ENCODE measurements at regions not wholly inside any gene's neighbourhood (a gene's known extent, or its start where the extent isn't known, plus 50 kb on each side); places are given as distances from the start of the nearest gene placed in this dataset.
"Not testable (repeated sequence)": the region's sequence is repeated elsewhere in the genome, so short reads cannot be mapped to it uniquely, and the experiment has no call there.

DNA sequence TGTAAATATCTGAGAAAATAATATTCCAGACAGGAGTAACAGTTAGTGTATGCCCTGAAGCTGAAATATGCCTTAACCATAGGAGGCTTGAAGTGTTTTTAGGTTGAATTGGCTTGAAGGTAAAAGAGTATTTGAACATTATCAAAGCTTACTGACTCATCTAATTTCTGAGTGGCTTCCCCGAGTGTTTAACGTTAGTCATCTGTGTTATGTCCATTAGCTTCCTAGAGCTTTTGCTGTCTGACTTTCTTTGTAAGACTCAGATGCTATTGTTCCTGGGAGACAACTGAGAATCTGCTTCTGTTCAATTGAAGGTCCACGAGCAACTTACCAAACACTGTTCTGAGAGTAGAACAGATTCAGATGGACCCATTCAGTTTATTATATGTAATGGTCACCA lies 656.8 kb upstream of the NECTIN3 start:
- DNase-seq = no peak

DNA sequence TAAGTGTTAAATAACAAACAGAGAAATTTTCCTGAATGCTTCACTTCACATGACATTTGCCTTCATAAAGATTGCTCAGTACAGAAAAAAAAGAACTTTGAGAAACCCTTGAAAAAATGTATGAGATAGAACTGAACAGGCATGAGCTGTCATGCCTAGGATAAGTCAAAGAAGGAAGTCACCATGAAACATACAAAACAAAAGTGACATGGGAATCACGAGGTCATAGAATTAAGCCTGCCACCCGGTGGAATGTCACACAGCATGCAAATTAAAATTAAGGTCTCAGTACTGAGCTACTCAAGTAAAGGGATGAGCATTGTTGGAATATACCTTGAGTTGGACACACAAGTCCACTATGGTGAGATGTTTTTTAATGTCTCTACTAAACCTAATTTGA lies 652.5 kb upstream of the NECTIN3 start:
- DNase-seq = no peak

DNA sequence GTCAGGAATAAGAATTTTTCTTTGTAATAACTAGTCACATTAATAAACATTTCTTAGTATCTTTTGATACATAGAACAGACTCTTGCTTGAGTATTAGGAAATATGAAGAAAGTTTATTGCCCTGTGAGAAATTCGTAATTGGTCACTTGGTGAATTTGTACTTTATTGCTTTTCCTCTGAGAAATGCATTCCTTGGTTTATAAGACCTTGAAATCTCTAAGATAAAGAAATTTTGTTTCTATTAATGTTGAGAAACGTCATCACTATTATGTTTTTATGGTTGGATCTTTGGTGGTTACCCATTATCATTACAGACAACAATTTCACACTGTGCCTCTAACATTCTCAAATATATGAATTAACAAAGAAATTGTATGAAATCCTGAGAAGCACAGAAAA lies 652.0 kb upstream of the NECTIN3 start:
- DNase-seq = no peak

DNA sequence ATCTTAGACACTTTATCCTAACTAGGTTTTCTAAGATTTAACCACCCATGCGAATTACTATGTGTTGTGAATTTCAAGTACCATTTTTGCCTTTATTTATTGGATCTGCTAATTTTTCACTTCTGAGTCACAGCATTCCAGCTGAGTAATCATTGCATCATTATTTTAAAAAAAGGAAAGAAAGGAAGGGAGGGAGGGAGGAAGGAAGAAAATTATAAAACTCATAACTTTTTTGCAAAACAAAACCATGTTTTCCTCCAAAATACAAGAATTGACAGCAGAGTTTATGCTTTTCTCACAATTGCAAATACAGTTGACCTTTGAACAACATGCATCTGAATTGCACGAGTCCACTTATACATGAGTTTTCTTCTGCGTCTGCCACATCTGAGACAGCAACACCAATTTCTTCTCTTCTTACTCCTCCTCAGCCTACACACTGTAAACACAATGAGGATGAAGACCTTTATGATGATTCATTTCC lies 651.4 kb upstream of the NECTIN3 start:
- no peak for DNase-seq

DNA sequence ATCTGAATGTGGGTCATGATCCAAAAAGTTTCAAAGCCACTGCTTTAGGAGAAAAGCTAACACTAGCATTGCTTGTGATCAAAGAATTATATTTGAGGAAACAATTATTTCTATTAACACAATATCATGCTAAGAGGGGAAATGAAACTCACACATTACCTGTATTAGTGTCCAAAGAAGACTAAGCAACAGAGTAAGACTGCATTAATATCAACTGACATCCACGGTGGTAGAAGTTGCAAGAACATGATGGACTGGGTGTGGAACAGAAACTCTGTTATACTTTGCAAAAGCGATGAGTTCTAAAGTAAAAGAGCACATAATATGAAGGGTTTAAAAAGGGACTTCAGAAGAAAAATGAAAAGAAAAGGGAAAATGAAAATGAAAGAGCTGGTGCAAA lies 648.3 kb upstream of the NECTIN3 start:
- DNase-seq = no peak

DNA sequence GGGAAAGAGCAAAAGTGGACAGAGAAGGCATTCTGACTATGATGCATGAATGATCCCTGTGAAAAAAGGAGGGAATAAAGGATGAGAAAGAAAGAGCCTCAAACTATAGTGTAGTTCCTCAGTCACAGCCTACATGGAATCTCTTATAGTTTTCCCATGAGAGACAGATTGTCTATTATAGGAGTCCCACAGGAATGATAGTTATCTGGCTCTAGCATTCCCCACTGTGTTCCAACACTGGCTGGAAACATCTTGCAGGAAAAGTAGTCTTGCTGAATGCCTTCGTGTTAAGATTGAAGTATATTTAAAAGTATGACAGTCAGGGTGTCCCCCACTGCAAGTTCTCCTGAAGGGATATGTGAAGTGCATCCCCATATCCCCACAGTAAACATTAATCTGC lies 641.5 kb upstream of the NECTIN3 start:
- DNase-seq = no peak

DNA sequence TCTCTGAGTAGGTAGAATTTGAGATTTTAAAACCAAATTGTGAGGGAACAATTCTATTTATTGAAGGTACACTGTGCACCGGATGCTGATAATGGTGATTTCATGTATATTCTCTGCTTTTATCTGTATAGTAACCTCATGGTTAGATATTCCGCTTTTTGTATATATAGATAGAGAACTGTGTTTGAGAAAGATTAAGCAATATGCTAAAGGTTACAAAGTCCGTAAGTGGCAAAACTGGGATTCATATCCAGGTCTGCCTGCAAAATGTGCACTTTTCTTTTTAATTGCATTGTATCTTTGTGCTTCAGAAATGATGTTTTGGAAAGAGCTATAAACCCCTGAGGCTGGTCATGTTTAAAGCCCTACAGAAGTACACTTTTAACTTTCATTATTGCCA lies 635.4 kb upstream of the NECTIN3 start:
- DNase-seq = no peak

DNA sequence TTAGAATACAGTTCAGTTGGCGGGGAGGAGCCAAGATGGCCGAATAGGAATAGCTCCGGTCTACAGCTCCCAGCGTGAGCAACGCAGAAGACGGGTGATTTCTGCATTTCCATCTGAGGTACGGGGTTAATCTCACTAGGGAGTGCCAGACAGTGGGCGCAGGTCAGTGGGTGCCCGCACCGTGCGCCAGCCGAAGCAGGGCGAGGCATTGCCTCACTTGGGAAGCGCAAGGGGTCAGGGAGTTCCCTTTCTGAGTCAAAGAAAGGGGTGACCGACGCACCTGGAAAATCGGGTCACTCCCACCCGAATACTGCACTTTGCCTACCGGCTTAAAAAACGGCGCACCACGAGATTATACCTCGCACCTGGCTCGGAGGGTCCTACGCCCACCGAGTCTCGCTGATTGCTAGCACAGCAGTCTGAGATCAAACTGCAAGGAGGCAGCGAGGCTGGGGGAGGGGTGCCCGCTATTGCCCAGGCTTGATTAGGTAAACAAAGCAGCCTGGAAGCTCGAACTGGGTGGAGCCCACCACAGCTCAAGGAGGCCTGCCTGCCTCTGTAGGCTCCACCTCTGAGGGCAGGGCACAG lies 631.5 kb upstream of the NECTIN3 start:
- not testable (repeated sequence) for DNase-seq

DNA sequence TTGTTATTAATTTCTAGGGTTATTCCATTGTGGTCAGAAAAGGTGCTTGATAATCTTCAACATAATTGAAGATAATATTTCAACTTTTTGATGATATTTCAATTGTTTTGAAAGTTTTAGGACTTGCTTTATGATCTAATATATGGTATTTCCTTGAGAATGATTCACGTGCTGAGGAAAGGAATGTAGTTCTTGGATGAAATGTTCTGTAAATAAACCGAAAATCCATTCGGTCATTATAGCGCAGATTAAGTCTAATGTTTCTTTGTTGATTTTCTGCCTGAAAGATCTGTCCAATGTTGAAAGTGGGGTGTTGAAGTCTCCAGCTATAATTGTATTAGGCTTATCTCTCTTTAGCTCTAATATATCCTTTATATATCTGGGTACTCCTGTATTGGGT lies 617.5 kb upstream of the NECTIN3 start:
- no peak for DNase-seq

DNA sequence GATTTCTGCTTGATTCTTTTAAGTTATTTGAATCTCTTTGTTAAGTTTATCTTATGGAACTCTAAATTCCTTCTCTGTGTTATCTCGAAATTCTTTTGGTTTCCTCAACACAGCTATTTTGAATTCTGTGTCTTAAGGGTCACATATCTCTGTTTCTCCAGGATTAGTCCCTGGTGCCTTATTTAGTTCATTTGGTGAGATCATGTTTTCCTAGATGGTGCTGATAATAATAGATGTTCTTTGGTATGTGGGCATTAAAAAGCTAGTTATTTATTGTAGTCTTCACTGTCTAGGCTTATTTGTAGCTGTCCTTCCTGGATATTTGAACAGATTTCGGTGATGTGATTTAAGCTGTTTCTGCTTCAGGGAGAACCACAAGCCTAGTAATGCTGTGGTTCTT lies 615.6 kb upstream of the NECTIN3 start:
- no peak for DNase-seq

DNA sequence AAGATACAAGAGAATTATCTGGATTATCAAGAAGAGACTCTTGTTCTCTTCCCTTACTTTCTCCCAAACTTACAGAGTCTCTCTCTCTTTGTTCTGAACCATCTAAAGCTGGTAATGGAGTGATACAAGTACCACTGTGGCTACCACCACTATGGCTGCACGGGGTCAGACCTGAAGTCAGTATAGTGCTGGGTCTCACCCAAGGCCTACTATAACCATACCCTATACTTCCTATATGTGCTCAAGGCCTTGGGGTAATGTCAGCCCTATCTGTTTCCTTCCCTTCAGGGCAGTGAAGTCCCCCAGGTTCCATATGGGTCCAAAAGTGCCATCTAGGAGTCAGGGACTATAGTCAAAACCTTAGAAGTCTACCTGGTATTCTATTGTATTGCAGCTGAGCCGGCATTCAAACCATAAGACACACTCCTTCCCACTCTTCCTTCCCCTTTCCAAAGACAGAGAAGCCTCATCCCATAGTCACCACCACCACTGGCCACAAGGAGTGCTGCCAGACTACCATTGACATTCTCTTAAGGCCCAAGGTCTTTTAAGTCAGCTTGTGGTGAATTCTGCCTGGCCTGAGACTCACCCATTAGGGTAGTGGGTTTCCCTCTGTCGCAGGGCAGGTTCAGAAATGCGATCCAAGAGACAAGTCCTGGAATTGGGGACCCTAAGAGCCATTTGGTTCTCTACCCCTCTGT lies 615.0 kb upstream of the NECTIN3 start:
- DNase-seq = no peak

DNA sequence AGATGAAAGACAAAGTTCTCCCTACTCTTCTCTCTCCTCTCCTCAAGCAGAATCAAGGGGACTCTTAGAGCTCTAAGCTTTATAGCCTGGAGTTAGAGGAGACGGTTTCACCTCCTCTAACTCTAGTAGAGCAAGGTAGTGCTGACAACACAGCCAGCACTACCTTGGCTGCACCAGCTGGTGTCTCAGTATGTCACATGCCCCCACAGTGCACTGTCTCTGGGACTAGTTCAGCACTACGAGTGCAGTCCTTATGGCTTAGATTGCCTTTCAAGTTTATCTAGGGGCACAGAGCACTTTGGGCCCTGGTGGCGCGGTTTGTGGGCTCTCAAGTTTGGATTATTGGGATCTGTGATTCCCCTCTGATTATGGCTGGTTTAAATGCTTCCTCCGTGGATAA lies 614.1 kb upstream of the NECTIN3 start:
- no peak for DNase-seq

DNA sequence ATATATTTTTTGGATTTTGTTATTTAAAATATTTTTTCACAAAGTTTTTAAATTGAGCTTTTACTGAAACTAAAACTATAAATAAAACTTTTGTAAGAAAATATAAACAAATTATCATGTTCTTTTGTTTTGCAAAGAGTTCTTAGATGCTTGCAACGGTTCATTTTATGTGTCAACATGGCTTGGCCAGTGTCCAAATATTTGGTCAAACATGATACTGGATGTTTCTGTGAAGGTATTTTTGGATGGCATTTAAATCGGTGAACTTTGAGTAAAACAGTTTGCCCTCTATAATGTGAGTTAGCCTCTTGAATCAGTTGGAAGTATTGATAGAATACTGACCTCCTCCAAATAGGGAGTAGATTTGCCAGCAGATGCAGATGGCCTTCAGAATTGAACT lies 612.6 kb upstream of the NECTIN3 start:
- no peak for DNase-seq

DNA sequence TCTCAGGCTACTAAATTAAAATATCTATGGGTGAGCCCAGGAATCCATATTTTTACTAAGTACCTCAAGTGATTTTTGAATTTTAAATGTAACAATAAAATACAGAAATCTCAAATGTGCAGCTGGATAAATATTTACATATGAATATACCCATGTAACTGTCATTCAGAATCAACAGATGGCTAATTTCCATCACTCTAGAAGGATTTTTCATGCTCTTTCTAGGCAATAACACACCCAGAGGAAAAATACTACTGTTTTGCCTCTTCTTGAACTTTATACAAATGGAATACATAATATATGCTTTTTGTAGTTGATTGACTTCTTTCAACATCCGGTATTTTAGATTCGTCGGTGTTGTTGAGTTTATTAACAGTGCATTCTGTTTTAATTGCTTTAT lies 601.3 kb upstream of the NECTIN3 start:
- no peak for DNase-seq

DNA sequence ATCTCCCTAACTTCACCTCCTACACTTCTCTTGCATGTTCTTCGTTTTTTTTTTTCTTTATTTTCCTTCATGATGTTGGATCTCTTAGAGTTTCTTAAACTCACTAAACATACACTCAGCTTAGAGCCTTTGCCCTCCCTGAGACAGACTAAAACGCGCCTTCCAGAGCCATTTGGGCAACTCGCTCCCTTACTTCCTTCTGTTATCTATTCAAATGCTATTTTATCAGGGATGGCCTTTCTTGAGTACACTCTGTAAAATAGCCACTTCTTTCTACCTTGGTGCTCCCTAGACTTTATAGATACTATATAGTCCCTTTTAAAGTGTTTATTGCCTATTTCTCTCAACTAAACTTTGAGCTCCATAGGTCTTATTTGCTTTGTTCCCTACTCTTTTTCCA lies 598.2 kb upstream of the NECTIN3 start:
- no peak for DNase-seq

DNA sequence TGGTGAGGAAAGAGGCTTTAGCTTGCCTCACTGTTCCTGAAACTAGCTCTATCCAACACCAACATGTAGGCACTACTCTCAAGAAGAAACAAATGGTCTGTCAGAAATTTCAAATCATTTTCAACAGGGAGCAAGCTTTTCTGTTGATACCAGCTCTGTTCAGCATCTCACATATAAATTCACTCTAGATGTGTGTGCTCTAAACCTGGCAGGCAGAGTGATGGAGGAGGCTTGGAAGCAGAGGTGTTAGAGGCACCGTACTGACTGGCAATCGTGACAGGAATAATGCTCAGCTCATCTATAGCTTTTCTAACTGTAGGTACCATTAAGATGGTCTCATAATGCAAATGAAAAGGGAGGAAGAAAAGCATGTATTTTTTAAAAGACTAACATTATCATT lies 597.2 kb upstream of the NECTIN3 start:
- no peak for DNase-seq

DNA sequence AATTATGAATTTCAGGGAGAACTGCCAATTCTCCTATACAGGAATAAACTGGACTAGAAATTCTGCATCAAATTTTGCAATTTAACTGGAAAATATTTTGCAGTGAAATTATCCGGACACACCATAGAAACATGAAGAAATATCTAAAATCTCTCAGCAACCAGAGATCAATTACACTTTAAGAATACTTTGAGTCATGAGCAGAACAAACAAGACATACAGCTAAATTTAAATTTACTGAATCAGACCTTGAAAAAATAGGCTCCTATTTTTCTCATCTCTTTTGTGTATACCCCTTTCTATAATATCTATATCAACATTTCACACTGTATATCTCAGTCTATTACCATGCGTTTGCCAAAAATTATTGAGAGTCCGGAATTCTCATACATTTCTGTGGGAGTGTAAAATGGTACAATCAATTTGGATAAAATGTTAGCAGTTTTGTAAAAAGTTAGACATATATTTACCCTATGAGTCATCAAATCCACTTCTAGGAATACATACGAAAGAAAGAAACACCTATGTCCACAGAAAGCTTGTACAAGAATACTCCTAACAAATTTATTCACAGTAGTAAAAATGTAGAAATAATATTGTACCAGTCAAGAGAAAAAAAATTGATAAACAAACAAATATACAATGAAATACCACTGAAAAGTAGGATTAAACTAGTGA lies 593.1 kb upstream of the NECTIN3 start:
- DNase-seq = no peak

DNA sequence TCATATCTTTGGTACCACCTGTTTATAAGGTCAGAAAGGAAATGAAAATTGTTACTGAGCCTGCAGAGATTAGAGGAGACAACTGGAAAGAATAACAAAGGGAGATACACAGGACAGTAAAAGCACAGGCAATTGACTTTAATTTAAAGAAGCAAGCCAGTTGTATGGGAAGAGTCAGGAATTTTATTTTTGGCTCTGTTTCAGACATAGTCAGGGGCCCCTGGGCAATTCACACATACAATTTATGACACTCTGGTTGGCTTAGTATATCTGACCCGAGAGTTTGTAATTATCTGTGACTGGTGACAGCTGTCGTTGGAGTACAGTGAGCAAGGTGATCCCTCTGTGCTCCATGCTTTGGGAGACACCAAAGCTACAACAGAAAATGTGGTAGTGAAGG lies 591.9 kb upstream of the NECTIN3 start:
- DNase-seq = no peak

DNA sequence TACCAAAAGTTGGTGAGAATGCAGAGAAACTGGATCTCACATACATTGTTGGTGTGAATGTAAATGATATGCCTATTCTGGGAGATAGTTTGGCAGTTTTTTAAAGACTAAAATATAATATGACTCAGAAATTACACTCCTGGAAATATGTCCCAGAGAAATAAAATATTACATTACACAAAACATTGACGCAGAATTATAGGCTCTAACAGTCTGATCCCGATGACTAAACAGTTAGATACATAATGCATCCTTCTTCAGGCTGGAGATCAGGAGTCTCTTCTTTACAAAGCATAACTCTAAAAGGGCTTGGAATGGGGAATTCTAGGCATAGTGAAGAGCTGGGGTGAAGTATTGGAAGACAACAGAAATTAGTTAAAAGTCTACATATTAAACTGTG lies 586.2 kb upstream of the NECTIN3 start:
- DNase-seq = no peak

DNA sequence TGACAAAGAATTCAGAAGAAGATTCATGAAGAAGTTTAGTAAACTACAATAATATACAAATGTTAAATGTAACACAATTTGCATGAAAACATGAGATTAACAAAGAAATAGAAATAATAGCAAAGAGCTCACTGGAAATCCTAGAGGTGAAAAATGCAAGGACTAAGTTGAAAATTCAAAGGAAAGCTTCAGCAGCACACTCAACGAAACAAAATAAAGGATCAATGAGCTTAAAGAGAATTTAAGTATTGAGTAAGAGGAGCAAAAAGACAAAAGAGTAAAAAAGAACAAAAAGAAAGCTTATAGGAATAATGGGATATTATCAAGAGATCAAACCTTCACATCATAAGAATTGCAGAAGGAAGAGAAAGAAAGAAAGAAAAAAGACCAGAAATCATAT lies 583.8 kb upstream of the NECTIN3 start:
- DNase-seq = no peak

DNA sequence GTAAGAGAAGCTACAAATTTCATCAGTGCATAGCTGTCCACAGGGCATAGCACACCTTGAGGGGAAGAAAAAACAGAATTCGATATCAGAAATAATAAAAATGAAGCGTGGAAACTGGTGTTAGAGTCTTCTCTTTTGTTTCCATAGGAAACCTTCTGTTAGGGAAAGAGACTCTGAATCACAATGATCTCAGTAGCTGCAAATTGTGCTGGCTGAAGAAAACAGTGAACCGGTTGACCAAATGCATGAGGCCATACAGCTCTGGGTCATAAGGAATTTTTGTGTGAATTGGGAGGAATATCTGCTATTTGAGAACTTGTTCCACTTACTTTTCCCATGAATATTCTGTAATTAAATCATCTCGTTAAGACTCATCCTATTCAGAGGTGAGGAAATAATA lies 580.2 kb upstream of the NECTIN3 start:
- DNase-seq = no peak

DNA sequence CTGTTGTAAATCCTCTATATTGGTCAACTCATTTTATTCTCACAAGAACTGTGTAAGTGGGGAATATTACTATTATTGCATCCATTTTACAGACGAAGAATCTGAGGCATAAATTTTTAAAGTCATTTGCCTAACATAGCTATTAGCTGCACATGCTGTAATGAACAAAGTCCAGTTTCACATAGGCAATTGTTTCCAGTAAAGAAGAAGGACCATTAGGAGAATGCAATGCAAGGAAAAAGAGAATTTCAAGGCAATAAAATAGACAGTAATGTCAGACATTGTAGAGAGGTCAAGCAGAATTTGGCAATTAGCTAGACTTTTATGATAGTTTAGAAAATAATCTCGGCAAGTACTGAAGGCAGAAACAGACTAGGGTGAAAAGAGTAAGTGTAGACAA lies 578.7 kb upstream of the NECTIN3 start:
- DNase-seq = no peak

DNA sequence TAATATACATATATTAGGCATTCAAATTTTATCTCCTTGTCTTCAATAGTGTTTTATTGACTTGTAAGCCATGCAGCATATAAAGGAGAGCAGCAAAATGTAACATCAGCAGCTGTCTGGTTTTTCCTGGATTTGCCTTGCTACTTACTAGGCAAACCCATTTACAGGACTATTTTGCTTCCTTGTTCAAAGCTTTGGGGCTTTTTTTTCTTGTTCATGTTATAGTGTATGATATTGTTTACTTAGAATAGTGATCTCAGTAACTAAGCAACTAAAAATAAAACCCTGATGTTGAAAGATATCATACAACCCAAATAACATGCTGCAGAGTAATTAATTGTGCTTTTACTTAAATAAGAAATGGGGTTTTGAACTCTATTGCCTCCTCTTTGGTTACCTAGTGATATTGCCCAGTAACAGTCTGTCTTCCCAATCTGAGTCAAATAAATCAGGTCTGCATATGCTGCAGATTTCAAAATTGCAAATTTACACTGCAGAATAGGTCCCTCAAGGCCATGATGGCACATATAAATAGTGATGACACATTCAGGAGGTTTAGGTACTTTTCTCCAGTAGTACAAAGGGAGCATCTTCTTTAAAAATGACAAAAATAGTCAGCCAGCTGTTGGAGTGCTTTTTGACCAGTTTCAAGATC lies 578.1 kb upstream of the NECTIN3 start:
- no peak for DNase-seq

DNA sequence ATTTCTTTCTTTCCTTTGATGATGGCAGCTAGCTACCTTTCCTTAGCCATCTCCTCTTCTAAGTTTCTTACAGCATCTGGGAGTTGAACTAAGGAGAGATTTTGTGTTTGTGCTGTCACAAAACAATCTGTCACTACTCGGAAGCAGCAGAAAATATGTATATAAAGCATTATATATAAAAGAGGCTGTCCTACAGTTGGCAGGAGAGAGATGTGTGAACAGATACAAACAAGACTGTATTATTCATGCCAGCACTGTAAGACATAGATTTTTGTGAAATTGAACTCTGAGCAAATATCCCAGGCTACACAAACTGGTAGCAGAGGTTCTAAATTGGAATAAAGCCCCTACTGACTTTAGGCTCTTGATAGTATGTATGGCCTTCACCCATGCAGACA lies 577.5 kb upstream of the NECTIN3 start:
- no peak for DNase-seq
